Central memory CD8-positive, alpha-beta T cell (primary cell): ENCODE measurements at regions not wholly inside any gene's neighbourhood (a gene's known extent, or its start where the extent isn't known, plus 50 kb on each side); places are given as distances from the start of the nearest gene placed in this dataset.
"Not testable (repeated sequence)": the region's sequence is repeated elsewhere in the genome, so short reads cannot be mapped to it uniquely, and the experiment has no call there.

ENCODE experiments used
- ATAC-seq: fragments of 150-1000 bp; cut with Tn5 transposase; replicated peaks from 2 replicates; pipeline ENCODE4 v1.10.0; 2022; ENCODE audit warnings: mild to moderate bottlenecking, moderate FRiP score, moderate number of reproducible peaks; ENCODE audit not compliant: poor library complexity, severe bottlenecking; ENCODE audit errors: extremely low read depth
- DNase-seq, 2 donors: peaks; one replicate each; pipeline ENCODE4 v3.0.0; 2021; ENCODE audit warnings: low spot score in 2 of 2
- H3K27ac Mint-ChIP-seq: one replicate; pipeline ENCODE4 v1.8.0; 2022; ENCODE audit warnings: low read depth, mild to moderate bottlenecking, moderate library complexity, mixed read lengths
- H3K27me3 Mint-ChIP-seq: one replicate; pipeline ENCODE4 v1.8.0; 2022; ENCODE audit warnings: mixed read lengths
- H3K36me3 Mint-ChIP-seq: one replicate; pipeline ENCODE4 v1.8.0; 2022; ENCODE audit warnings: mild to moderate bottlenecking, moderate library complexity, mixed read lengths; ENCODE audit not compliant: insufficient read depth
- H3K4me1 Mint-ChIP-seq: one replicate; pipeline ENCODE4 v1.8.0; 2022; ENCODE audit warnings: mixed read lengths
- H3K4me3 Mint-ChIP-seq: one replicate; pipeline ENCODE4 v1.8.0; 2022; ENCODE audit warnings: mild to moderate bottlenecking, moderate library complexity, mixed read lengths
- H3K9me3 Mint-ChIP-seq: one replicate; pipeline ENCODE4 v1.8.0; 2022; ENCODE audit warnings: mixed read lengths

- ATAC-seq, H3K27me3 Mint-ChIP-seq, H3K9me3 Mint-ChIP-seq, H3K36me3 Mint-ChIP-seq, DNase-seq, H3K4me3 Mint-ChIP-seq, H3K27ac Mint-ChIP-seq: not testable (repeated sequence)
- peaks cover 14% of the 10 kb centered on the region for H3K4me1 Mint-ChIP-seq
Measured at GRCh38 chr17:30695265-30695811, 129.2 kb downstream of the CRLF3 start.

- Mint-ChIP-seq H3K4me1 (peaks cover 14% of the 10 kb centered on the region), H3K4me3 (peak overlapping the region; percentile 33), H3K27ac (peak overlapping the region; percentile 20)
- not testable (repeated sequence) for H3K27me3 Mint-ChIP-seq, H3K9me3 Mint-ChIP-seq, H3K36me3 Mint-ChIP-seq
- DNase-seq (peak; percentile 34 to 38), ATAC-seq (peak; percentile 78)
Measured at GRCh38 chr17:30693772-30694171, 130.7 kb downstream of the CRLF3 start.

GRCh38 chr17:30689266-30690000 is 135.1 kb downstream of the CRLF3 start:
- DNase-seq, H3K36me3 Mint-ChIP-seq, H3K4me3 Mint-ChIP-seq, ATAC-seq, H3K27ac Mint-ChIP-seq, H3K9me3 Mint-ChIP-seq, H3K4me1 Mint-ChIP-seq: not testable (repeated sequence)
- H3K27me3 Mint-ChIP-seq = peaks cover 38% of the 10 kb centered on the region

- DNase-seq, H3K4me1 Mint-ChIP-seq, H3K27ac Mint-ChIP-seq, H3K36me3 Mint-ChIP-seq, ATAC-seq, H3K9me3 Mint-ChIP-seq, H3K4me3 Mint-ChIP-seq: not testable (repeated sequence)
- peaks cover 48% of the 10 kb centered on the region for H3K27me3 Mint-ChIP-seq
Measured at GRCh38 chr17:30686538-30687479, 137.7 kb downstream of the CRLF3 start.

- H3K36me3 Mint-ChIP-seq, H3K27ac Mint-ChIP-seq, DNase-seq, H3K9me3 Mint-ChIP-seq, H3K4me3 Mint-ChIP-seq, ATAC-seq, H3K4me1 Mint-ChIP-seq: not testable (repeated sequence)
- peaks cover 39% of the 10 kb centered on the region for H3K27me3 Mint-ChIP-seq
Measured at GRCh38 chr17:30682280-30682679, 142.2 kb downstream of the CRLF3 start.

GRCh38 chr17:30680681-30681080 is 143.8 kb downstream of the CRLF3 start:
- peaks cover 23% of the 10 kb centered on the region for H3K27me3 Mint-ChIP-seq
- H3K9me3 Mint-ChIP-seq, H3K4me1 Mint-ChIP-seq, H3K27ac Mint-ChIP-seq, DNase-seq, ATAC-seq, H3K36me3 Mint-ChIP-seq, H3K4me3 Mint-ChIP-seq: not testable (repeated sequence)

GRCh38 chr17:30677550-30678249 is 146.8 kb downstream of the CRLF3 start:
- H3K9me3 Mint-ChIP-seq = no peaks in the 10 kb centered on the region
- no peaks in the 10 kb centered on the region for H3K27me3 Mint-ChIP-seq
- no peaks in the 10 kb centered on the region for H3K4me1 Mint-ChIP-seq
- no peaks in the 10 kb centered on the region for H3K36me3 Mint-ChIP-seq
- no peak for ATAC-seq
- no peak overlapping the region for H3K4me3 Mint-ChIP-seq
- H3K27ac Mint-ChIP-seq = no peak overlapping the region
- no peak for DNase-seq

- not testable (repeated sequence) for H3K36me3 Mint-ChIP-seq, H3K4me1 Mint-ChIP-seq, H3K27me3 Mint-ChIP-seq, ATAC-seq, H3K9me3 Mint-ChIP-seq, DNase-seq, H3K27ac Mint-ChIP-seq, H3K4me3 Mint-ChIP-seq
Measured at GRCh38 chr17:30675777-30676492, 148.6 kb downstream of the CRLF3 start.

- DNase-seq, H3K36me3 Mint-ChIP-seq, H3K27me3 Mint-ChIP-seq, ATAC-seq, H3K9me3 Mint-ChIP-seq, H3K27ac Mint-ChIP-seq, H3K4me1 Mint-ChIP-seq: not testable (repeated sequence)
- peak overlapping the region; percentile 46 for H3K4me3 Mint-ChIP-seq
Measured at GRCh38 chr17:30669217-30669649, 155.3 kb downstream of the CRLF3 start.

- not testable (repeated sequence) for H3K27ac Mint-ChIP-seq, DNase-seq, H3K36me3 Mint-ChIP-seq, H3K9me3 Mint-ChIP-seq, H3K4me1 Mint-ChIP-seq, H3K27me3 Mint-ChIP-seq
- ATAC-seq = peak; percentile 28
- peak overlapping the region; percentile 46 for H3K4me3 Mint-ChIP-seq
Measured at GRCh38 chr17:30668360-30669181, 155.9 kb downstream of the CRLF3 start.

GRCh38 chr17:30667657-30668359 is 156.7 kb downstream of the CRLF3 start:
- not testable (repeated sequence) for H3K4me1 Mint-ChIP-seq, DNase-seq, H3K27ac Mint-ChIP-seq, H3K9me3 Mint-ChIP-seq, H3K27me3 Mint-ChIP-seq, H3K36me3 Mint-ChIP-seq
- peak; percentile 36 for ATAC-seq
- peak overlapping the region; percentile 46 for H3K4me3 Mint-ChIP-seq
